ENCODE measurements at regions not wholly inside any gene's neighbourhood (a gene's known extent, or its start where the extent isn't known, plus 50 kb on each side); places are given as distances from the start of the nearest gene placed in this dataset.

DNA sequence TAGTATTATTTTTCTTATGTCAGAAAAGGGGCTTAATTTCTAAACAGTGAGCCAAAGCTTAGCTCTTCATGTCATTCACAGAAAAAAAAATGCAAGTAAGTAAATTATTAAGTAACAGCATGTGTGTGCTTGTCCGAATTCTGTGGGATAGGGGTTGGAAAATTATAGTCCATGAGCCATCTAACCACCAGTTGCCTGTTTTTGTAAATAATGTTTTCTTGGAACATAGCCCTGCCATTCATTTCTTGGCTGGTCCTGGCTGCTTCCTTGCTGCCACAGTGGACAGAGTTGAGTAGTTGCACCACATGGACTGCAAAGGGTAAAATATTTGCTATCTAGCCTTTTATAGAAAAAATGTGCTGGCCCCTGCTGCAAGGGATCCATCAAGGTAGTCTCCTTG lies 513.7 kb upstream of the WWC1 start:
- H3K9me3 ChIP-seq (ENCODE audit: low read length): no peaks in the 10 kb centered on the region
- H3K79me2 ChIP-seq (replicated peaks; ENCODE audit: insufficient read depth, low read length): no peaks in the 10 kb centered on the region
- no peaks in the 10 kb centered on the region for H3K9me2 ChIP-seq (ENCODE audit: insufficient read depth, low read length)
- no peak overlapping the region for H3K9ac ChIP-seq (ENCODE audit: low read length)
- H3F3A ChIP-seq (ENCODE audit: insufficient read depth, low read length, poor library complexity, severe bottlenecking): no peaks in the 10 kb centered on the region
- H3K27ac ChIP-seq (ENCODE audit: low read length): no peak overlapping the region
- H4K20me1 ChIP-seq (ENCODE audit: insufficient read depth): no peaks in the 10 kb centered on the region
- no peaks in the 10 kb centered on the region for H3K36me3 ChIP-seq (ENCODE audit: insufficient read depth, low read length)
- no peak overlapping the region for H3K4me2 ChIP-seq (ENCODE audit: low read length)
- no peak overlapping the region for H2AFZ ChIP-seq (ENCODE audit: low read depth, low read length)
- no peaks in the 10 kb centered on the region for H3K27me3 ChIP-seq (ENCODE audit: insufficient read depth, low read depth, low read length)
- H3K4me3 ChIP-seq (ENCODE audit: low read length): no peak overlapping the region
- TF ChIP-seq TAF1 (IDR thresholded peaks at IDR 0.05; ENCODE audit: low read depth) (no peak), MXI1 (conservative IDR thresholded peaks at IDR 0.05; ENCODE audit: poor library complexity, severe bottlenecking) (no peak), POLR2AphosphoS5 (IDR thresholded peaks at IDR 0.05) (no peak), EZH2 (IDR thresholded peaks at IDR 0.05; ENCODE audit: borderline replicate concordance, insufficient read depth, low read length, poor library complexity, severe bottlenecking) (no peak), RAD21 (conservative IDR thresholded peaks at IDR 0.05) (no peak), EP300 (conservative IDR thresholded peaks at IDR 0.05; ENCODE audit: poor library complexity, severe bottlenecking) (no peak), SMC3 (conservative IDR thresholded peaks at IDR 0.05; ENCODE audit: poor library complexity) (no peak)
- TF ChIP-seq, protein P1, sequence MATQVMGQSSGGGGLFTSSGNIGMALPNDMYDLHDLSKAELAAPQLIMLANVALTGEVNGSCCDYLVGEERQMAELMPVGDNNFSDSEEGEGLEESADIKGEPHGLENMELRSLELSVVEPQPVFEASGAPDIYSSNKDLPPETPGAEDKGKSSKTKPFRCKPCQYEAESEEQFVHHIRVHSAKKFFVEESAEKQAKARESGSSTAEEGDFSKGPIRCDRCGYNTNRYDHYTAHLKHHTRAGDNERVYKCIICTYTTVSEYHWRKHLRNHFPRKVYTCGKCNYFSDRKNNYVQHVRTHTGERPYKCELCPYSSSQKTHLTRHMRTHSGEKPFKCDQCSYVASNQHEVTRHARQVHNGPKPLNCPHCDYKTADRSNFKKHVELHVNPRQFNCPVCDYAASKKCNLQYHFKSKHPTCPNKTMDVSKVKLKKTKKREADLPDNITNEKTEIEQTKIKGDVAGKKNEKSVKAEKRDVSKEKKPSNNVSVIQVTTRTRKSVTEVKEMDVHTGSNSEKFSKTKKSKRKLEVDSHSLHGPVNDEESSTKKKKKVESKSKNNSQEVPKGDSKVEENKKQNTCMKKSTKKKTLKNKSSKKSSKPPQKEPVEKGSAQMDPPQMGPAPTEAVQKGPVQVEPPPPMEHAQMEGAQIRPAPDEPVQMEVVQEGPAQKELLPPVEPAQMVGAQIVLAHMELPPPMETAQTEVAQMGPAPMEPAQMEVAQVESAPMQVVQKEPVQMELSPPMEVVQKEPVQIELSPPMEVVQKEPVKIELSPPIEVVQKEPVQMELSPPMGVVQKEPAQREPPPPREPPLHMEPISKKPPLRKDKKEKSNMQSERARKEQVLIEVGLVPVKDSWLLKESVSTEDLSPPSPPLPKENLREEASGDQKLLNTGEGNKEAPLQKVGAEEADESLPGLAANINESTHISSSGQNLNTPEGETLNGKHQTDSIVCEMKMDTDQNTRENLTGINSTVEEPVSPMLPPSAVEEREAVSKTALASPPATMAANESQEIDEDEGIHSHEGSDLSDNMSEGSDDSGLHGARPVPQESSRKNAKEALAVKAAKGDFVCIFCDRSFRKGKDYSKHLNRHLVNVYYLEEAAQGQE (IDR thresholded peaks at IDR 0.05; ENCODE audit: borderline replicate concordance): no peak
- TF ChIP-seq, protein P2, sequence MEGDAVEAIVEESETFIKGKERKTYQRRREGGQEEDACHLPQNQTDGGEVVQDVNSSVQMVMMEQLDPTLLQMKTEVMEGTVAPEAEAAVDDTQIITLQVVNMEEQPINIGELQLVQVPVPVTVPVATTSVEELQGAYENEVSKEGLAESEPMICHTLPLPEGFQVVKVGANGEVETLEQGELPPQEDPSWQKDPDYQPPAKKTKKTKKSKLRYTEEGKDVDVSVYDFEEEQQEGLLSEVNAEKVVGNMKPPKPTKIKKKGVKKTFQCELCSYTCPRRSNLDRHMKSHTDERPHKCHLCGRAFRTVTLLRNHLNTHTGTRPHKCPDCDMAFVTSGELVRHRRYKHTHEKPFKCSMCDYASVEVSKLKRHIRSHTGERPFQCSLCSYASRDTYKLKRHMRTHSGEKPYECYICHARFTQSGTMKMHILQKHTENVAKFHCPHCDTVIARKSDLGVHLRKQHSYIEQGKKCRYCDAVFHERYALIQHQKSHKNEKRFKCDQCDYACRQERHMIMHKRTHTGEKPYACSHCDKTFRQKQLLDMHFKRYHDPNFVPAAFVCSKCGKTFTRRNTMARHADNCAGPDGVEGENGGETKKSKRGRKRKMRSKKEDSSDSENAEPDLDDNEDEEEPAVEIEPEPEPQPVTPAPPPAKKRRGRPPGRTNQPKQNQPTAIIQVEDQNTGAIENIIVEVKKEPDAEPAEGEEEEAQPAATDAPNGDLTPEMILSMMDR (IDR thresholded peaks at IDR 0.05; ENCODE audit: poor library complexity, severe bottlenecking): no peak

DNA sequence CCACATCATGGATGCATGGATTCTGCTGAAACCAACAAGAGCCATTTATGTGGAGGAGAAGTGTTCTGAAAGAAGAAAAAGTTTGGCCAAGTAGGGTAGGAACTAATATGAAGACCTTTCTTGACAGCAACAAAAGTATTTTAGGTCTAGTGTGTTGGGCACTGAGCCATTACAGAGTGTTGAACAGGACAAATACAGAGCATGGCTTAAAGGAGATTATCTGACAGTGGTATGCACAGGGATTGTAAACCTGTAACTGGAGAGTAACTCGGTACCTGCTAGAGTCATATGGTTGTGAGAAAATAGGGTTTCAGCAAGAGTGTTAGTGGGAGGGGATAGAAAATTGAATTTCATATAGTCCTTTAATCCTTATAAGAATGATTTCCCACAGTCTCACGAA lies 513.2 kb upstream of the WWC1 start:
- no peak overlapping the region for H3K27ac ChIP-seq (ENCODE audit: low read length)
- no peaks in the 10 kb centered on the region for H4K20me1 ChIP-seq (ENCODE audit: insufficient read depth)
- H3K9ac ChIP-seq (ENCODE audit: low read length): no peak overlapping the region
- H3F3A ChIP-seq (ENCODE audit: insufficient read depth, low read length, poor library complexity, severe bottlenecking): no peaks in the 10 kb centered on the region
- H3K9me3 ChIP-seq (ENCODE audit: low read length): no peaks in the 10 kb centered on the region
- no peak for TF ChIP-seq MXI1 (conservative IDR thresholded peaks at IDR 0.05; ENCODE audit: poor library complexity, severe bottlenecking)
- TF ChIP-seq, protein P1 (IDR thresholded peaks at IDR 0.05; ENCODE audit: borderline replicate concordance): no peak
- no peak overlapping the region for H2AFZ ChIP-seq (ENCODE audit: low read depth, low read length)
- no peaks in the 10 kb centered on the region for H3K79me2 ChIP-seq (replicated peaks; ENCODE audit: insufficient read depth, low read length)
- H3K27me3 ChIP-seq (ENCODE audit: insufficient read depth, low read depth, low read length): no peaks in the 10 kb centered on the region
- H3K4me2 ChIP-seq (ENCODE audit: low read length): no peak overlapping the region
- H3K4me3 ChIP-seq (ENCODE audit: low read length): no peak overlapping the region
- no peaks in the 10 kb centered on the region for H3K9me2 ChIP-seq (ENCODE audit: insufficient read depth, low read length)
- no peaks in the 10 kb centered on the region for H3K36me3 ChIP-seq (ENCODE audit: insufficient read depth, low read length)
